Right lobe of liver (tissue), 4 donors: ENCODE measurements at regions not wholly inside any gene's neighbourhood (a gene's known extent, or its start where the extent isn't known, plus 50 kb on each side); places are given as distances from the start of the nearest gene placed in this dataset.

Source experiments
- CTCF ChIP-seq, 4 donors: fragments of 200-600 bp in 3 of 4; fragments of 450-650 bp in 1 of 4; IDR thresholded peaks; one replicate each; pipeline versions ENCODE4 v1.5.1 to v1.8.0; 2016 to 2022; ENCODE audit warnings: antibody characterized with exemption in 4 of 4, mild to moderate bottlenecking in 2 of 4
- POLR2A ChIP-seq: fragments of 450-650 bp; IDR thresholded peaks from one replicate; pipeline ENCODE4 v1.6.1; 2017; ENCODE audit warnings: antibody characterized with exemption, mild to moderate bottlenecking
- donor health status: DM: no; HTN: no; CAD: no.
- donor health status: DM: no; HTN: no; CAD: no.
- donor health status: DM: no; HTN: yes; CAD: no.

- TF ChIP-seq CTCF (IDR thresholded peaks at IDR 0.05), result no peak
- TF ChIP-seq POLR2A, result no peak
These were observed 353.9 kb downstream of the GRIN2B start for GRCh38 chr12:13627536-13627935.
